ENCODE measurements at regions not wholly inside any gene's neighbourhood (a gene's known extent, or its start where the extent isn't known, plus 50 kb on each side); places are given as distances from the start of the nearest gene placed in this dataset.
"Not testable (repeated sequence)": the region's sequence is repeated elsewhere in the genome, so short reads cannot be mapped to it uniquely, and the experiment has no call there.

- TF ChIP-seq CTCF, POLR2A (IDR thresholded peaks at IDR 0.05): not testable (repeated sequence)
Measured at GRCh38 chr9:85792057-85792456, 50.3 kb upstream of the AGTPBP1 start.
